ENCODE measurements at regions not wholly inside any gene's neighbourhood (a gene's known extent, or its start where the extent isn't known, plus 50 kb on each side); places are given as distances from the start of the nearest gene placed in this dataset.
"Not testable (repeated sequence)": the region's sequence is repeated elsewhere in the genome, so short reads cannot be mapped to it uniquely, and the experiment has no call there.

DNA sequence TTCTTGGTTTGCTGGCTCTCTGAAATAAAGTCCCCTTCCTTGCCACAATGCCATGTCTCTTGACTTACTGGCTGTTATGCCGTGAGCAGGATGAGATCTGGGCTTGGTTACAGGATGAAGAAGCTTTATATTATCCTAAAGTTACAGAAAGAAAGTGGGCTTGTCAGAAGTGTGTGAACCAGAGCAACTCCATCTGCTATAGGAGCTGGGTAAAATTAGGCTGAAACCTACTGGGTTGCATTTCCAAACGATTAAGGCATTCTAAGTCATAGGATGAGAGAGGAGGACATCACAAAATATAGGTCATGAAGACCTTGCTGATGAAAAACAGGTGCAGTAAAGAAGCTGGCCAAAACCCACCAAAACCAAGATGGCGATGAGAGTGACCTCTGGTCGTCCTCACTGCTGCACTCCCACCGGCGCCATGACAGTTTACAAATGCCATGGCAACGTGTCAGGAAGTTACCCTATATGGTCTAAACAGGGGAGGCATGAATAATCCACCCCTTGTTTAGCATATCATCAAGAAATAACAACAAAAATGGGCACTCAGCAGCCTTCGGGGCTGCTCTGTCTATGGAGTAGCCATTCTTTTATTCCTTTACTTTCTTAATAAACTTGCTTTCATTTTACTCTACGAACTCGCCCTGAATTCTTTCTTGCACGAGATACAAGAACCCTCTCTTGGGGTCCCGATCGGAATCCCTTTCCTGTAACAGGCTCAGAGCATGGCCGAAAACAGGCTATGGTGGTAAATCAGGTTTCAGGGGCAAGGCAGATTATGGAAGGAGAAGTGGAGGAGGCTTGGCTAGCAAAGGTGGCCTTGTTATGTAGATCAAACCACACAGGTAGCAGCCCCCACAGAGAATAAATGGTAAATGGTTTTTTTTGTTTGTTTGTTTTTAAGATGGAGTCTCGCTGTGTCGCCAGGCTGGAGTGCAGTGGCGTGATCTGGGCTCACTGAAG is 81.3 kb upstream of the C16orf82 start:
- no peak for DNase-seq (ENCODE audit: low read depth)

DNA sequence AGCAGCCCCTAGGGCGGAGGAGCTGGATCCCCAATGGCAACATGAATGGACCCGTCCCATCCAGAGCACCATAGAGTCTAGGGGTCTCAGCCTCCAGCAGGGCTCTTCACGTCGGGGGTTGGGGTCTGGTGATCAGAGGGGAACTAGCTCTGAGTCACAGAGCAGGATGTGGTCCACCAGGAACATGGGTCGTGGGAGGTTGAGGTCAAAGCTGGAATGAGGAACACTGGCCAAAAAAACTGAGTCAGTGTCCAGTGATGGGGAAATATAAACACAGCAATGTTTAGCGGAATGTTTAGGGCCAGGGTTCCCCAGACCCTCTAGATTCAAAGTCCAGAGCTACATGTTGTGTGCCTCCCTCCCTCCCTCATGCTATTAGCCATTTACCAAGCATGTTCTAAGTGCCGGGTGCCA is 79.1 kb upstream of the C16orf82 start:
- peak; percentile 83 for DNase-seq (ENCODE audit: low read depth)

DNA sequence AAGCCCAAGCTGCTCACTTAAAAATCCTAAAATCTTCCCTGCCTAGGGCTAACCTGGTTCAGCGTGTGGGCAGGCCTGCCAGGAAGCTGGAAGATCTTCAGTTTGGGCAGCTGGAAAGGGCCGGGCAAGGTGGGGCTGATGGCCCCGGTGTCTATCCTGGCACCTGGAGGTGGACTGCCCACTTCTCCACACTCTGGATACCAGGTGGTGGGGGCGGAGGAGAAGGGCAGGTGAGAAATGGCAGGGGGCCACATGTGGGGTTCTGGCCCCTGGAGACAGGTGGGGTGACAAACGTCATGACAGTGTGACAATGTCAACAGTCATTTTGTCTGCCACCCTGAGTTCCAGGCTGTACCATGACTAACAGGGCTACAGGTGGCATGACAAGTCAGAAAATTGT is 78.5 kb upstream of the C16orf82 start:
- DNase-seq (ENCODE audit: low read depth): no peak

DNA sequence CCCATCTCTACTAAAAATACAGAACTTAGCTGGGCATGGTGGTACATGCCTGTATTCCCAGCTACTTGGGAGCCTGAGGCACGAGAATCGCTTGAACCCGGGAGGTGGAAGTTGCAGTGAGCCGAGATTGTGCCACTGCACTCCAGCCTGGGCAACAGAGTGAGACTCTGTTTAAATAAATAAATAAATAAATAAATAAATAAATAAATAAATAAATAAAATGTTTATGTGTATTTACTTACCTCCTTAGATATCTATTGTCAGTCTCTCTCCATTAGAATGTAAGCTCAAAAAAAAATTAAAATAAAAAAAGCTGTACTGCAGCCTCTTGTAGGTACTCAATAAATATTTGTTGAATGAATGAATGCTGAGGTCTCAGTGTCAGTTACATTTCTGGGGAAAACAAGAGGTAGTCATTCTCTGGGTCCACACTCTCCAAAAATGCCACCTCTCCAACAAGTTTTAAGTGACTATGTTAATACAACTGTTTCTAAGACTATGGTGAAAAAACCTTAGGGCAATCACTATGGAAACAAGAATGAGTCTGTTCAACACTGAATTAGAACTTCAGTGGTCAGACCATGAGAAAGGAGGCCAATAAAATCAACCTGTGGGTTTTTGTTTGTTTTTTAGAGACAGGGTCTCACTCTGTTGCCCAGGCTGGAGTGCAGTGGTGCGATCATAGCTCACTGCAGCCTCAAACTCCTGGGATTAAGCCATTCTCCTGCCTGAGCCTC is 76.2 kb upstream of the C16orf82 start:
- DNase-seq (ENCODE audit: low read depth): not testable (repeated sequence)

DNA sequence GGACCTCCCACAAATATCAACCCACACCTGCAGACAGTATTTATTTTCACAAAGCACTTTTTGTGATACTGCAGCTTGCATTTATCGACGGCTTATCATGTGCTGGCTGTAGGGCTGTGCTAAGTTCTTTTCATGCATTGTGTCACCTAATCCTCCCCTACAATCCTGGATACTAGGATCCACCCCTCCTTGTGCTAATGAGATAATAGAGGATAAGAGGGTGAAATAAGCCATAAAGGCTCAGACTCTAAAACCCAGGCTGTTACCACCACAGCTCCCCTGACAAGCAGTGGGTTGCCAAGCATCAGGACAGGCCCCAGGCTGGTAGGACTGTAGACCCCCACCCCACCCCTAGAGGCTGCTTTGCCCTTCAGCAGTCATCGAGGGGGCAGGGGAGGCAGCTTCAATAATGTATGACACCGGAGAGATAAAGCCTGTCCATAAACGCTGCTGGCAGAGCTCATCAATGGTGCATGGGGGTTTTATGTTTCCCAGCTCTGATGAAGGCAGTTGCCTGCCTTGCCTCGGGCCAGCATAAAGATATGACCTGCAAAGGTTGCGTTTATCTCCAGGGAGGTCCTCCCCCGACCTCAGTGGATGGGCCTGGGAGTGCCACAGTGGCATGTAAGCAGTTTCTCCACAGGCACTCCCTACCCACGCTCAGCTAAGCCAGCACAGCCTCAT is 73.9 kb upstream of the C16orf82 start:
- no peak for DNase-seq (ENCODE audit: low read depth)

DNA sequence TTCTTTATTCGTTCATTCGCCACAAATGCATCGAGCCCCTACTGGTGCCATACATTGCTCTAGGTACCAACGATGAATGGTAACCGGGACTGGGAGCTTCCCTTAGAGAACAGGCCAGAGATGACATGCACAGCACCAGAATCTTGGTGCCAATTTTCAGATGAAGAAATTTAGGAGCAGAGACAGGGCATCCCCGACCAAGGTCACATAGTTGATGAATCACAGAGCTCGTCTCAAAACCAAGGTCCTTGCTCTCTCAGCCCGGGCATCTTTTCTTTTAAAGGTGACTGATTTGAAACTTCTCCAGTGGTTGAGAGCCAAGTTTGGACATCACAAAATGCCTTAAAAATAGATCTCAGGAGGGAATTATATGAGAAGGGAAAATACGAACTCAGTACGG is 73.2 kb upstream of the C16orf82 start:
- DNase-seq (ENCODE audit: low read depth): no peak

DNA sequence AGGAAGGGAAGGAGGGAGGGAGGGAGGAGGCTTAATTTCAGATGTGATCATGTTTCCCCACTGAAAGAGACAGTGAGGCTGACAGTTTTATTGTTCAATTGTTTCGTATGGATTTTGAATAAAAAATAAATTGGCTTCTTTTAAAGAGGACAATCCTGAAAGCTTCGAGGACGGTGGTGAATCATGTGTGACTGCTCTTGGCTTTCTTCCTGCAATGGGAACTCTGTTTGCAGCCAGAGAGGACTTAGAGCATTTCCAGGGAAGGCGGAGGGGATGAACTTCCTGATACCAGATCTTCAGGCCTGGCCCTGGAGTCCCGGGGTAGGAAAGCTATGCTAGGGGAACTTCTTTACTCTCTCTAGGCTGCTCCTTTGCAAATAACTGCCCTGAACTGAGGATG is 72.8 kb upstream of the C16orf82 start:
- DNase-seq (ENCODE audit: low read depth): peak; percentile 35

DNA sequence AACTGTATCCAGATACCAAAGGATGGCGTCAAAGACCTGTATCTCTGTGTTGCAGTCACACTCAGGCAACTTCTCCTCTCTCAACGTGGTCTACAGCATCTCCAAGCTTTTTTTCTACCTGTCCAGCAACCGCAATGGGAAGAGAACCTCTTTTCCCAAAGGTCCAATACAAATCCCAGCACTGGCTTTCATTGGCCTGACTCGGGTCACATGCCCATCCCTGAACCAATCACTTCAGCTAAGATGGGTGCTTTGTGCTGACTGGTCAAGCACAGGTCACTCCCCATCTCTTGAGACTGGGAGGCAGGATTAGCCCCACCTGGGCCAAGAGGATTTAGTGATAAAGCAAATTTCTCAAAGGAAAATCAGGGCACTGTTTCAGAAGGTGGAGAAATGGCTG is 71.2 kb upstream of the C16orf82 start:
- DNase-seq (ENCODE audit: low read depth): no peak

DNA sequence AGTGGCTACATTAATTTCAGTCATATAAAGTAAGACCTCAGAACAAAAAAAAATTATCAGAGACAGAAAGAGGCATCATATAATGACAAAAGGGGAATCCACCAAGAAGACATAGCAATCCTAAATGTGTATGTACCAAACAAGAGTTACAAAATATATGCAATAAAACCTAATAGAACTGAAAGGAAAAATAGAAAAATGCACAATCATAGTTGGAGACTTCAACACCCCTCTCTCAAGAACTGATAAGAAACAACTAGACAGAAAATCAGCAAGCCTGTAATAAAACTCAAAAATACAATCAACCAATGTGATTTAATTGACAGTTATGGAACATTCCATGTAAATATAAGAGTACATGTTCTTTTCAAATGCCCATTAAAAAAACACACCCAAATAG is 61.3 kb upstream of the C16orf82 start:
- DNase-seq (ENCODE audit: low read depth): no peak
